ENCODE measurements at regions not wholly inside any gene's neighbourhood (a gene's known extent, or its start where the extent isn't known, plus 50 kb on each side); places are given as distances from the start of the nearest gene placed in this dataset.

DNA sequence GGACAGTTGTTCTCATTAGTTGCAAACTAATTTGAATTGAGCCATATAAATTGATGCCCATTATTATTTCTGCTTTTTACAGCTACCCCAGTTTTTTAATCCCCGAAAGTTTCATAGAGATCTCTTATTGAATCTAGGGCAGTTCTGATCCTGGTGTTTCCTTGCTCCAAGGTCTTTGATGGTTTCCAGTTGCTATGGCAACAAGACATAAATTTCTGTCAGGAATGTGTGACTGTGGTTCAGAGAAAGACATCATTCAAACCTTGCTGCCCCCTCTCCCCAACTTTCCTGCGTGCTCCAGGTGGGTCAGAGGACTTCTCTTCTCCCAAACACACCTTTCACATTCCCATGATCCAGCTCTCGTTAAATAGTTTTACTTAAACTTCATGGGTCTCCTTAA lies 63.4 kb downstream of the TAF11L14 start:
- TF ChIP-seq, protein P1, sequence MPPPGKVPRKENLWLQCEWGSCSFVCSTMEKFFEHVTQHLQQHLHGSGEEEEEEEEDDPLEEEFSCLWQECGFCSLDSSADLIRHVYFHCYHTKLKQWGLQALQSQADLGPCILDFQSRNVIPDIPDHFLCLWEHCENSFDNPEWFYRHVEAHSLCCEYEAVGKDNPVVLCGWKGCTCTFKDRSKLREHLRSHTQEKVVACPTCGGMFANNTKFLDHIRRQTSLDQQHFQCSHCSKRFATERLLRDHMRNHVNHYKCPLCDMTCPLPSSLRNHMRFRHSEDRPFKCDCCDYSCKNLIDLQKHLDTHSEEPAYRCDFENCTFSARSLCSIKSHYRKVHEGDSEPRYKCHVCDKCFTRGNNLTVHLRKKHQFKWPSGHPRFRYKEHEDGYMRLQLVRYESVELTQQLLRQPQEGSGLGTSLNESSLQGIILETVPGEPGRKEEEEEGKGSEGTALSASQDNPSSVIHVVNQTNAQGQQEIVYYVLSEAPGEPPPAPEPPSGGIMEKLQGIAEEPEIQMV (tag; conservative IDR thresholded peaks at IDR 0.05; ENCODE audit: low read depth), result no peak
- TF ChIP-seq, protein P2, sequence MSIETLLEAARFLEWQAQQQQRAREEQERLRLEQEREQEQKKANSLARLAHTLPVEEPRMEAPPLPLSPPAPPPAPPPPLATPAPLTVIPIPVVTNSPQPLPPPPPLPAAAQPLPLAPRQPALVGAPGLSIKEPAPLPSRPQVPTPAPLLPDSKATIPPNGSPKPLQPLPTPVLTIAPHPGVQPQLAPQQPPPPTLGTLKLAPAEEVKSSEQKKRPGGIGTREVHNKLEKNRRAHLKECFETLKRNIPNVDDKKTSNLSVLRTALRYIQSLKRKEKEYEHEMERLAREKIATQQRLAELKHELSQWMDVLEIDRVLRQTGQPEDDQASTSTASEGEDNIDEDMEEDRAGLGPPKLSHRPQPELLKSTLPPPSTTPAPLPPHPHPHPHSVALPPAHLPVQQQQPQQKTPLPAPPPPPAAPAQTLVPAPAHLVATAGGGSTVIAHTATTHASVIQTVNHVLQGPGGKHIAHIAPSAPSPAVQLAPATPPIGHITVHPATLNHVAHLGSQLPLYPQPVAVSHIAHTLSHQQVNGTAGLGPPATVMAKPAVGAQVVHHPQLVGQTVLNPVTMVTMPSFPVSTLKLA (conservative IDR thresholded peaks at IDR 0.05), result no peak
- no peak for TF ChIP-seq ARID1B (IDR thresholded peaks at IDR 0.05)
- TF ChIP-seq RCOR1 (IDR thresholded peaks at IDR 0.05; ENCODE audit: borderline replicate concordance in 1 of 2, low read depth in 2 of 2, low read length in 2 of 2), result no peak
- TF ChIP-seq, protein P3, sequence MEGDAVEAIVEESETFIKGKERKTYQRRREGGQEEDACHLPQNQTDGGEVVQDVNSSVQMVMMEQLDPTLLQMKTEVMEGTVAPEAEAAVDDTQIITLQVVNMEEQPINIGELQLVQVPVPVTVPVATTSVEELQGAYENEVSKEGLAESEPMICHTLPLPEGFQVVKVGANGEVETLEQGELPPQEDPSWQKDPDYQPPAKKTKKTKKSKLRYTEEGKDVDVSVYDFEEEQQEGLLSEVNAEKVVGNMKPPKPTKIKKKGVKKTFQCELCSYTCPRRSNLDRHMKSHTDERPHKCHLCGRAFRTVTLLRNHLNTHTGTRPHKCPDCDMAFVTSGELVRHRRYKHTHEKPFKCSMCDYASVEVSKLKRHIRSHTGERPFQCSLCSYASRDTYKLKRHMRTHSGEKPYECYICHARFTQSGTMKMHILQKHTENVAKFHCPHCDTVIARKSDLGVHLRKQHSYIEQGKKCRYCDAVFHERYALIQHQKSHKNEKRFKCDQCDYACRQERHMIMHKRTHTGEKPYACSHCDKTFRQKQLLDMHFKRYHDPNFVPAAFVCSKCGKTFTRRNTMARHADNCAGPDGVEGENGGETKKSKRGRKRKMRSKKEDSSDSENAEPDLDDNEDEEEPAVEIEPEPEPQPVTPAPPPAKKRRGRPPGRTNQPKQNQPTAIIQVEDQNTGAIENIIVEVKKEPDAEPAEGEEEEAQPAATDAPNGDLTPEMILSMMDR (IDR thresholded peaks at IDR 0.05 in 2 of 3, conservative IDR thresholded peaks at IDR 0.05 in 1 of 3; ENCODE audit: insufficient read depth in 2 of 3, low read depth in 1 of 3, low read length in 3 of 3), result no peak
- TF ChIP-seq, protein P4, sequence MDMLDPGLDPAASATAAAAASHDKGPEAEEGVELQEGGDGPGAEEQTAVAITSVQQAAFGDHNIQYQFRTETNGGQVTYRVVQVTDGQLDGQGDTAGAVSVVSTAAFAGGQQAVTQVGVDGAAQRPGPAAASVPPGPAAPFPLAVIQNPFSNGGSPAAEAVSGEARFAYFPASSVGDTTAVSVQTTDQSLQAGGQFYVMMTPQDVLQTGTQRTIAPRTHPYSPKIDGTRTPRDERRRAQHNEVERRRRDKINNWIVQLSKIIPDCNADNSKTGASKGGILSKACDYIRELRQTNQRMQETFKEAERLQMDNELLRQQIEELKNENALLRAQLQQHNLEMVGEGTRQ (CRISPR knock-in tag; IDR thresholded peaks at IDR 0.05), result no peak
- no peak for TF ChIP-seq POLR2AphosphoS5 (IDR thresholded peaks at IDR 0.05; ENCODE audit: control insufficient read depth, insufficient read depth, low read depth, low read length)
- TF ChIP-seq, protein P5, sequence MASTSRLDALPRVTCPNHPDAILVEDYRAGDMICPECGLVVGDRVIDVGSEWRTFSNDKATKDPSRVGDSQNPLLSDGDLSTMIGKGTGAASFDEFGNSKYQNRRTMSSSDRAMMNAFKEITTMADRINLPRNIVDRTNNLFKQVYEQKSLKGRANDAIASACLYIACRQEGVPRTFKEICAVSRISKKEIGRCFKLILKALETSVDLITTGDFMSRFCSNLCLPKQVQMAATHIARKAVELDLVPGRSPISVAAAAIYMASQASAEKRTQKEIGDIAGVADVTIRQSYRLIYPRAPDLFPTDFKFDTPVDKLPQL (IDR thresholded peaks at IDR 0.05; ENCODE audit: extremely low read depth, insufficient read length), result no peak
- TF ChIP-seq CBX1 (IDR thresholded peaks at IDR 0.05; ENCODE audit: low read depth), result no peak
- TF ChIP-seq, protein P6, sequence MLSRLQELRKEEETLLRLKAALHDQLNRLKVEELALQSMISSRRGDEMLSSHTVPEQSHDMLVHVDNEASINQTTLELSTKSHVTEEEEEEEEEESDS (CRISPR knock-in tag; IDR thresholded peaks at IDR 0.05), result no peak
- TF ChIP-seq LCOR (CRISPR knock-in tag; IDR thresholded peaks at IDR 0.05), result no peak
- TF ChIP-seq SNIP1 (IDR thresholded peaks at IDR 0.05; ENCODE audit: low read depth), result no peak
- TF ChIP-seq TBL1XR1 (IDR thresholded peaks at IDR 0.05; ENCODE audit: low read length in 2 of 2), result no peak
- no peak for TF ChIP-seq KDM1A (IDR thresholded peaks at IDR 0.05)
